SU-DHL-6 (cell line): ENCODE measurements at regions not wholly inside any gene's neighbourhood (a gene's known extent, or its start where the extent isn't known, plus 50 kb on each side); places are given as distances from the start of the nearest gene placed in this dataset.

Experiments
- H2AFZ ChIP-seq: fragments of 200-600 bp; sonication (generic); 2 replicates; pipeline ENCODE4 v1.6.1; 2014; ENCODE audit warnings: low read depth, mild to moderate bottlenecking, moderate library complexity, mixed read lengths, antibody characterized with exemption, low read length; ENCODE audit not compliant: severe bottlenecking
- H3F3A ChIP-seq: fragments of 200-600 bp; shearing (Covaris generic); 2 replicates; pipeline ENCODE4 v1.6.0; 2016; ENCODE audit warnings: antibody characterized with exemption, mild to moderate bottlenecking; ENCODE audit not compliant: insufficient read depth
- H3K27ac ChIP-seq: fragments of 200-600 bp; sonication (generic); 2 replicates; pipeline ENCODE4 v1.5.1; 2016; ENCODE audit warnings: low read depth, mild to moderate bottlenecking, low read length, moderate library complexity, mixed read lengths
- H3K27me3 ChIP-seq: fragments of 200-600 bp; sonication (generic), shearing (Covaris generic); 2 replicates; pipeline ENCODE4 v1.6.0; 2014; ENCODE audit warnings: mild to moderate bottlenecking, low read length
- H3K36me3 ChIP-seq: fragments of 200-600 bp; sonication (generic); 2 replicates; pipeline ENCODE4 v1.6.1; 2014; ENCODE audit warnings: mild to moderate bottlenecking, low read length, mixed read lengths
- H3K4me2 ChIP-seq: fragments of 300-600, 200-600 bp; shearing (Covaris generic), sonication (generic); 2 replicates; pipeline ENCODE4 v1.6.0; 2014; ENCODE audit warnings: low read length, low read depth, mild to moderate bottlenecking; ENCODE audit not compliant: poor library complexity, severe bottlenecking
- H3K4me3 ChIP-seq: fragments of 200-600 bp; sonication (generic); 2 replicates; pipeline ENCODE4 v1.5.1; 2014; ENCODE audit warnings: antibody characterized with exemption, low read length, mild to moderate bottlenecking, mixed read lengths; ENCODE audit not compliant: insufficient read depth, poor library complexity, severe bottlenecking
- H3K79me2 ChIP-seq: fragments of 200-600 bp; sonication (generic); 2 replicates; pipeline ENCODE4 v1.6.1; 2014; ENCODE audit warnings: mild to moderate bottlenecking, low read length, moderate library complexity; ENCODE audit not compliant: insufficient read depth
- H3K9ac ChIP-seq: fragments of 200-600 bp; sonication (generic); 2 replicates; pipeline ENCODE4 v1.7.0; 2014; ENCODE audit warnings: mild to moderate bottlenecking, low read length
- H3K9me2 ChIP-seq: fragments of 200-600 bp; sonication (generic); replicated peaks from 2 replicates; pipeline ENCODE4 v1.6.1; 2014; ENCODE audit warnings: low read length; ENCODE audit not compliant: insufficient read depth
- H3K9me3 ChIP-seq: fragments of 200-600 bp; sonication (generic); 2 replicates; pipeline ENCODE4 v1.6.1; 2014; ENCODE audit warnings: low read length, mixed read lengths; ENCODE audit not compliant: insufficient read depth
- H4K20me1 ChIP-seq: fragments of 200-600 bp; sonication (generic); 2 replicates; pipeline ENCODE4 v1.6.1; 2014; ENCODE audit warnings: low read depth, mild to moderate bottlenecking, antibody characterized with exemption, low read length, moderate library complexity, mixed read lengths
- EZH2phosphoT487 ChIP-seq: fragments of 200-600 bp; sonication (generic), shearing (Covaris generic); conservative IDR thresholded peaks from 2 replicates; pipeline ENCODE4 v1.6.1; 2018; ENCODE audit warnings: mild to moderate bottlenecking, antibody characterized with exemption, low read length, moderate library complexity, mixed read lengths
- TF ChIP-seq, protein P1 (sequence below): fragments of 200-600 bp; sonication (generic); IDR thresholded peaks from one replicate; pipeline ENCODE4 v1.5.1; 2017; ENCODE audit warnings: antibody characterized with exemption, mild to moderate bottlenecking, low read length, moderate library complexity; ENCODE audit not compliant: insufficient read depth, poor library complexity, severe bottlenecking

DNA sequence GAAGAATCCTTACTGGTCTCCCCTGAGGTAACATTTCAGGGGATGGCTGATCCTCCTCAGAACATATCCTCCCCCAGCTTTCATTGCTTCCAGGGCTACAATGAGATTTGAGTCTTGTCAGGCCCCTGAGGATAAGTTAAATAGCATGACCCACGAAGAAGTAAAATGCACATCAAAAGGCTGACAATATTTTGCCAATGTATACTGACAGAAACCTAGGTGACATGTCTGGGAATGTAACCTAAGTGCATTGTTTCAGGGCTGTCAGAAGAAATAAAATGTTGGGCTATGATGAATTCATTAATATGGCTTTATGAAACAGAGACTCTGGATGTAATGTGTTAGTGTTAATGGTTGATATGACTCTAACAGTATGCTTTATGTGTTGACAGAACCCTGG lies 471.5 kb downstream of the HDGFL1 start:
- H2AFZ ChIP-seq = no peak overlapping the region
- H3K9me2 ChIP-seq = no peaks in the 10 kb centered on the region
- H4K20me1 ChIP-seq = no peaks in the 10 kb centered on the region
- H3K36me3 ChIP-seq = no peaks in the 10 kb centered on the region
- no peak overlapping the region for H3K4me2 ChIP-seq
- H3K27me3 ChIP-seq = no peaks in the 10 kb centered on the region
- no peak for TF ChIP-seq EZH2phosphoT487
- TF ChIP-seq, protein P1, sequence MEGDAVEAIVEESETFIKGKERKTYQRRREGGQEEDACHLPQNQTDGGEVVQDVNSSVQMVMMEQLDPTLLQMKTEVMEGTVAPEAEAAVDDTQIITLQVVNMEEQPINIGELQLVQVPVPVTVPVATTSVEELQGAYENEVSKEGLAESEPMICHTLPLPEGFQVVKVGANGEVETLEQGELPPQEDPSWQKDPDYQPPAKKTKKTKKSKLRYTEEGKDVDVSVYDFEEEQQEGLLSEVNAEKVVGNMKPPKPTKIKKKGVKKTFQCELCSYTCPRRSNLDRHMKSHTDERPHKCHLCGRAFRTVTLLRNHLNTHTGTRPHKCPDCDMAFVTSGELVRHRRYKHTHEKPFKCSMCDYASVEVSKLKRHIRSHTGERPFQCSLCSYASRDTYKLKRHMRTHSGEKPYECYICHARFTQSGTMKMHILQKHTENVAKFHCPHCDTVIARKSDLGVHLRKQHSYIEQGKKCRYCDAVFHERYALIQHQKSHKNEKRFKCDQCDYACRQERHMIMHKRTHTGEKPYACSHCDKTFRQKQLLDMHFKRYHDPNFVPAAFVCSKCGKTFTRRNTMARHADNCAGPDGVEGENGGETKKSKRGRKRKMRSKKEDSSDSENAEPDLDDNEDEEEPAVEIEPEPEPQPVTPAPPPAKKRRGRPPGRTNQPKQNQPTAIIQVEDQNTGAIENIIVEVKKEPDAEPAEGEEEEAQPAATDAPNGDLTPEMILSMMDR = no peak
- no peak overlapping the region for H3K9ac ChIP-seq
- H3K79me2 ChIP-seq = no peaks in the 10 kb centered on the region
- no peaks in the 10 kb centered on the region for H3K9me3 ChIP-seq
- no peaks in the 10 kb centered on the region for H3F3A ChIP-seq
- H3K4me3 ChIP-seq = no peak overlapping the region
- no peak overlapping the region for H3K27ac ChIP-seq

DNA sequence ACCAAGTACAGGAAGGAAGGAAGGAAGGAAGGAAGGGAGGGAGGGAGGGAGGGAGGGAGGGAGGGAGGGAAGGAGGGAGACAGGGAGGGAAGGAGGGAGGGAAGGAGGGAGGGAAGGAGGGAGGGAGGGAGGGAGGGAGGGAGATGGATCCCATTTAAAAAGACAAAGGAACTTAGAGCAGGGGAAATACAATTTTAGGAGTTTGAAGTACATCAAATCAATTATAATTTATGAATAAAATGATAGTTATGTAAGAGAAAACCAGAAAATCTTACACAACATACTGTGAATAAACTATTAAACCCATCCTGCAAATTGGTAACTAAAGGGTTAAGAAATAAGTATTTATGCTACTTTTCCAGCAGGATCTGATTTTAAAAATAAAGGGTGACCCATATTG lies 475.9 kb downstream of the HDGFL1 start:
- H3K4me3 ChIP-seq = no peak overlapping the region
- H3K9me2 ChIP-seq = no peaks in the 10 kb centered on the region
- no peak overlapping the region for H3K9ac ChIP-seq
- H3K79me2 ChIP-seq = no peaks in the 10 kb centered on the region
- H3K9me3 ChIP-seq = no peaks in the 10 kb centered on the region
- no peaks in the 10 kb centered on the region for H4K20me1 ChIP-seq
- H3F3A ChIP-seq = no peaks in the 10 kb centered on the region
- no peak overlapping the region for H2AFZ ChIP-seq
- no peak overlapping the region for H3K27ac ChIP-seq
- H3K27me3 ChIP-seq = no peaks in the 10 kb centered on the region
- H3K36me3 ChIP-seq = no peaks in the 10 kb centered on the region
- no peak overlapping the region for H3K4me2 ChIP-seq
- TF ChIP-seq, protein P1 = no peak
- no peak for TF ChIP-seq EZH2phosphoT487

DNA sequence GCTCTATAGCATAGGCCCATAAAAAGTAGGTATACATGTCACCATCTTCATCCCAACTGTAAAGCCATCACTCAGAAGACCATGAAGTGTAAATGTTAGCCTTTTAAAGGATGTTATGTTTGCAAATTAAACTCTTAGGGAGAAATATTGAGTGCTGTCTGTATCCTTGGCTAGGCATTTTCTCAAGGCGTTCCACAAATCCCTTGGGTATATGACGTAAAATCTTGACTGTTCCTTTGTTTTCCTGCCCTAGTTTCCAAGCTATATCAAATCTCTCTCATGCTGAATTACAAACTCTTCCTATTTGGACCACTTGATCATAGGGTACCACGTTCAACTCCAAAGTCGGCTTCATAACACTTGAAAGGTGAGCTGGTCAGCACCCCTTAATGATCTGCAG lies 486.2 kb downstream of the HDGFL1 start:
- TF ChIP-seq, protein P1 = no peak
- TF ChIP-seq EZH2phosphoT487 = no peak
- H3K27ac ChIP-seq = no peak overlapping the region
- no peaks in the 10 kb centered on the region for H3K79me2 ChIP-seq

More for the DNA sequence above, 486.2 kb downstream of the HDGFL1 start:
- H4K20me1 ChIP-seq = no peaks in the 10 kb centered on the region; the same call in 1 of the 2 replicates
- H3K4me3 ChIP-seq = no peak overlapping the region
- no peak overlapping the region for H3K4me2 ChIP-seq
- H3K9me3 ChIP-seq = 0 out of 2 replicates have a peak, but pooled peaks cover 3% of the 10 kb centered on the region
- H2AFZ ChIP-seq = no peak overlapping the region
- H3K9me2 ChIP-seq = no peaks in the 10 kb centered on the region
- H3K27me3 ChIP-seq = no peaks in the 10 kb centered on the region
- no peaks in the 10 kb centered on the region; the same call in 1 of the 2 replicates for H3K36me3 ChIP-seq
- no peaks in the 10 kb centered on the region for H3F3A ChIP-seq
- H3K9ac ChIP-seq = no peak overlapping the region
